SH-SY5Y (cell line): ENCODE measurements at regions not wholly inside any gene's neighbourhood (a gene's known extent, or its start where the extent isn't known, plus 50 kb on each side); places are given as distances from the start of the nearest gene placed in this dataset.

Experiments used
- GATA2 ChIP-seq: IDR thresholded peaks from 2 replicates; pipeline ENCODE4 v1.6.1; 2011; ENCODE audit warnings: mild to moderate bottlenecking, low read depth, low read length
- GATA3 ChIP-seq: IDR thresholded peaks from 2 replicates; pipeline ENCODE4 v1.6.1; 2011; ENCODE audit warnings: low read depth, mild to moderate bottlenecking, low read length, moderate library complexity

- TF ChIP-seq GATA2 (no peak), GATA3 (no peak)
Measured at GRCh38 chr15:92770641-92771040, 115.1 kb upstream of the FAM174B start.
